Choroid plexus epithelial cell (primary cell): ENCODE measurements at regions not wholly inside any gene's neighbourhood (a gene's known extent, or its start where the extent isn't known, plus 50 kb on each side); places are given as distances from the start of the nearest gene placed in this dataset.
"Not testable (repeated sequence)": the region's sequence is repeated elsewhere in the genome, so short reads cannot be mapped to it uniquely, and the experiment has no call there.

Experiments used
- DNase-seq: peaks from one replicate; pipeline ENCODE4 v3.0.0-alpha.2; 2010; ENCODE audit warnings: low read depth
- H3K4me3 ChIP-seq: 2 replicates; pipeline ENCODE4 v1.5.1; 2011; ENCODE audit warnings: low read depth, mild to moderate bottlenecking, control low read depth, low read length, moderate library complexity
- CTCF ChIP-seq: conservative IDR thresholded peaks from 2 replicates; pipeline ENCODE4 v1.5.1; 2011; ENCODE audit warnings: low read depth, mild to moderate bottlenecking, control low read depth, inconsistent platforms, low read length, moderate library complexity

GRCh38 chr2:120513776-120514357, 167.9 kb downstream of the INHBB start:
- no peak for DNase-seq
- TF ChIP-seq CTCF: no peak
- H3K4me3 ChIP-seq: no peak overlapping the region

GRCh38 chr2:120514521-120514920, 168.6 kb downstream of the INHBB start:
- H3K4me3 ChIP-seq: no peak overlapping the region
- TF ChIP-seq CTCF: no peak
- no peak for DNase-seq

GRCh38 chr2:120515066-120515758, 169.3 kb downstream of the INHBB start:
- H3K4me3 ChIP-seq, DNase-seq: not testable (repeated sequence)

- DNase-seq: no peak
- H3K4me3 ChIP-seq: no peak overlapping the region
- no peak for TF ChIP-seq CTCF
Observed at GRCh38 chr2:120515759-120516678, 170.1 kb downstream of the INHBB start.

- peak; percentile 62 for DNase-seq
- TF ChIP-seq CTCF: no peak
- H3K4me3 ChIP-seq: no peak overlapping the region
Observed at GRCh38 chr2:120516679-120517314, 170.9 kb downstream of the INHBB start.

- DNase-seq: no peak
- H3K4me3 ChIP-seq: no peak overlapping the region
- no peak for TF ChIP-seq CTCF
Observed at GRCh38 chr2:120517751-120518469, 172.0 kb downstream of the INHBB start.
